ENCODE measurements at regions not wholly inside any gene's neighbourhood (a gene's known extent, or its start where the extent isn't known, plus 50 kb on each side); places are given as distances from the start of the nearest gene placed in this dataset.

GRCh38 chr16:86137359-86137758 lies 238.4 kb downstream of the IRF8 start:
- Histone ChIP-seq H3F3A (ENCODE audit: low read length, unreplicated experiment) (no peaks in the 10 kb centered on the region), H3K9ac (ENCODE audit: low read length) (no peak overlapping the region), H4K20me1 (ENCODE audit: low read length) (no peaks in the 10 kb centered on the region), H3K4me3 (ENCODE audit: low read length) (no peak overlapping the region), H3K9me2 (replicated peaks; ENCODE audit: low read length) (no peaks in the 10 kb centered on the region), H3K4me1 (ENCODE audit: insufficient read depth, low read length) (no peaks in the 10 kb centered on the region), H3K27me3 (ENCODE audit: low read length) (peaks cover 48% of the 10 kb centered on the region), H3K27ac (ENCODE audit: low read length) (no peak overlapping the region), H3K9me3 (ENCODE audit: low read length) (no peaks in the 10 kb centered on the region), H3K79me2 (ENCODE audit: low read length) (no peaks in the 10 kb centered on the region), H3K4me2 (ENCODE audit: low read length) (no peak overlapping the region), H2AFZ (ENCODE audit: low read length) (no peak overlapping the region), H3K36me3 (ENCODE audit: low read depth, low read length) (no peaks in the 10 kb centered on the region)
- ChIA-PET CTCF (no interaction called here), POLR2A (ENCODE audit: unreplicated experiment) (no interaction called here)
- DNase-seq: no peak
- no peak for TF ChIP-seq CTCF (conservative IDR thresholded peaks at IDR 0.05; ENCODE audit: low read depth, low read length)
- no peak for TF ChIP-seq EZH2 (IDR thresholded peaks at IDR 0.05; ENCODE audit: low read length, unreplicated experiment)
- TF ChIP-seq EZH2phosphoT487 (IDR thresholded peaks at IDR 0.05; ENCODE audit: borderline replicate concordance, low read length): no peak
- intact Hi-C loops (cut with micrococcal nuclease): no loop called here
- BruUV-seq (replicated peaks): no TSS peak
- ATAC-seq: no peak

GRCh38 chr16:86138121-86139085 lies 239.4 kb downstream of the IRF8 start:
- Histone ChIP-seq H3K79me2 (ENCODE audit: low read length) (no peaks in the 10 kb centered on the region), H3K36me3 (ENCODE audit: low read depth, low read length) (no peaks in the 10 kb centered on the region), H2AFZ (ENCODE audit: low read length) (no peak overlapping the region), H3K27ac (ENCODE audit: low read length) (no peak overlapping the region), H3K4me3 (ENCODE audit: low read length) (no peak overlapping the region), H3F3A (ENCODE audit: low read length, unreplicated experiment) (no peaks in the 10 kb centered on the region), H3K9ac (ENCODE audit: low read length) (no peak overlapping the region), H3K27me3 (ENCODE audit: low read length) (peaks cover 48% of the 10 kb centered on the region), H3K4me1 (ENCODE audit: insufficient read depth, low read length) (no peaks in the 10 kb centered on the region), H3K4me2 (ENCODE audit: low read length) (no peak overlapping the region), H4K20me1 (ENCODE audit: low read length) (no peaks in the 10 kb centered on the region), H3K9me3 (ENCODE audit: low read length) (no peaks in the 10 kb centered on the region), H3K9me2 (replicated peaks; ENCODE audit: low read length) (no peaks in the 10 kb centered on the region)
- intact Hi-C loops (cut with micrococcal nuclease): no loop called here
- DNase-seq (no peak), ATAC-seq (no peak)
- no TSS peak for BruUV-seq (replicated peaks)
- ChIA-PET POLR2A (ENCODE audit: unreplicated experiment) (no interaction called here), CTCF (no interaction called here)
- no peak for TF ChIP-seq EZH2 (IDR thresholded peaks at IDR 0.05; ENCODE audit: low read length, unreplicated experiment)
- TF ChIP-seq CTCF (conservative IDR thresholded peaks at IDR 0.05; ENCODE audit: low read depth, low read length): no peak
- no peak for TF ChIP-seq EZH2phosphoT487 (IDR thresholded peaks at IDR 0.05; ENCODE audit: borderline replicate concordance, low read length)

- Histone ChIP-seq H4K20me1 (ENCODE audit: low read length) (no peaks in the 10 kb centered on the region), H3K36me3 (ENCODE audit: low read depth, low read length) (no peaks in the 10 kb centered on the region), H3K4me2 (ENCODE audit: low read length) (no peak overlapping the region), H3K4me3 (ENCODE audit: low read length) (no peak overlapping the region), H3F3A (ENCODE audit: low read length, unreplicated experiment) (no peaks in the 10 kb centered on the region), H3K9me3 (ENCODE audit: low read length) (no peaks in the 10 kb centered on the region), H2AFZ (ENCODE audit: low read length) (no peak overlapping the region), H3K9me2 (replicated peaks; ENCODE audit: low read length) (no peaks in the 10 kb centered on the region), H3K79me2 (ENCODE audit: low read length) (no peaks in the 10 kb centered on the region), H3K9ac (ENCODE audit: low read length) (no peak overlapping the region), H3K4me1 (ENCODE audit: insufficient read depth, low read length) (no peaks in the 10 kb centered on the region), H3K27me3 (ENCODE audit: low read length) (peaks cover 32% of the 10 kb centered on the region), H3K27ac (ENCODE audit: low read length) (no peak overlapping the region)
- TF ChIP-seq CTCF (conservative IDR thresholded peaks at IDR 0.05; ENCODE audit: low read depth, low read length) (no peak), EZH2 (IDR thresholded peaks at IDR 0.05; ENCODE audit: low read length, unreplicated experiment) (no peak), EZH2phosphoT487 (IDR thresholded peaks at IDR 0.05; ENCODE audit: borderline replicate concordance, low read length) (no peak)
- no TSS peak for BruUV-seq (replicated peaks)
- ATAC-seq (no peak), DNase-seq (no peak)
- intact Hi-C loops (cut with micrococcal nuclease): no loop called here
- POLR2A ChIA-PET (ENCODE audit: unreplicated experiment): no interaction called here
- CTCF ChIA-PET: no interaction called here
These were observed 243.9 kb downstream of the IRF8 start for GRCh38 chr16:86142801-86143236.

Measured in PC-3 (cell line).